HCT116 (cell line): ENCODE measurements at regions not wholly inside any gene's neighbourhood (a gene's known extent, or its start where the extent isn't known, plus 50 kb on each side); places are given as distances from the start of the nearest gene placed in this dataset.

Experiments used
- ATAC-seq: fragments of 200-7000 bp; cut with Tn5 transposase; 2 replicates; pipeline ENCODE4 v1.9.1; 2020; ENCODE audit warnings: mild to moderate bottlenecking, moderate library complexity
- BruUV-seq: library from RNA; stranded (reverse); fragments of 400-500 nt; replicated peaks from 2 replicates; lab custom pipeline; 2021; lab: Mats Ljungman, UMichigan
- CTCF ChIA-PET: fragments of 300-600 bp; sonication (Branson Sonifier 250); formaldehyde crosslinking; loops from one replicate; lab custom pipeline; 2021; ENCODE audit warnings: antibody characterized with exemption; lab: Charles Lee
- POLR2A ChIA-PET: fragments of 300-600, 350-600 bp; sonication (Branson Sonifier 250); formaldehyde crosslinking; loops from one replicate; lab custom pipeline; 2021; ENCODE audit warnings: antibody characterized with exemption; lab: Charles Lee
- RAD21 ChIA-PET, 2 experiments: fragments of 300-600 bp; sonication (Branson Sonifier 250); formaldehyde crosslinking; loops; one replicate each; lab custom pipeline; 2023; ENCODE audit warnings: low total read pairs in 2 of 2; ENCODE audit not compliant: uncharacterized antibody in 2 of 2, unreplicated experiment in 2 of 2, low non-redundant PET in 1 of 2; lab: Charles Lee
- DNase-seq: peaks from one replicate; pipeline ENCODE4 v3.0.0-alpha.2; 2010; ENCODE audit warnings: low read depth, low spot score
- H2AFZ ChIP-seq: fragments of 200-600 bp; shearing (Covaris generic), sonication (generic); 2 replicates; pipeline ENCODE4 v1.6.1; 2017; ENCODE audit warnings: low read depth, mixed run types, mixed read lengths, antibody characterized with exemption, low read length; ENCODE audit not compliant: poor library complexity, severe bottlenecking
- H3K27ac ChIP-seq: 2 replicates; pipeline ENCODE4 v1.5.1; 2012; ENCODE audit warnings: low read depth, low read length
- H3K27me3 ChIP-seq: fragments of 200-600 bp; sonication (generic); 2 replicates; pipeline ENCODE4 v1.6.1; 2016; ENCODE audit warnings: mixed run types, low read length, mixed read lengths; ENCODE audit not compliant: insufficient read depth
- H3K36me3 ChIP-seq, 2 experiments: fragments of 200-500 bp in 1 of 2; fragments of 200-600 bp in 1 of 2; sonication (Bioruptor generic) in 1 of 2; sonication (generic) in 1 of 2; 2 replicates each; pipeline versions ENCODE4 v1.5.1 to v1.6.1; 2014 to 2016; ENCODE audit warnings: low read length in 2 of 2, inconsistent platforms in 1 of 2, mixed read lengths in 1 of 2, mixed run types in 1 of 2; ENCODE audit not compliant: insufficient read depth in 2 of 2, control insufficient read depth in 1 of 2
- H3K4me1 ChIP-seq, 2 experiments: fragments of 200-600 bp in 1 of 2; sonication (generic) in 1 of 2; 2 replicates each; pipeline versions ENCODE4 v1.5.1 to v1.6.1; 2012 to 2017; ENCODE audit warnings: low read length in 2 of 2, inconsistent platforms in 1 of 2, mild to moderate bottlenecking in 1 of 2, mixed read lengths in 1 of 2, mixed run types in 1 of 2, moderate library complexity in 1 of 2; ENCODE audit not compliant: insufficient read depth in 2 of 2, control insufficient read depth in 1 of 2
- H3K4me2 ChIP-seq: fragments of 200-600 bp; sonication (generic); 2 replicates; pipeline ENCODE4 v1.6.1; 2017; ENCODE audit warnings: mixed run types, low read length, mixed read lengths
- H3K4me3 ChIP-seq, 2 experiments: fragments of 200-600 bp in 1 of 2; sonication (generic) in 1 of 2; replicated peaks in 1 of 2; 2 replicates each; pipeline ENCODE4 v1.5.1; 2011 to 2016; ENCODE audit warnings: low read length in 2 of 2, control low read depth in 1 of 2, low read depth in 1 of 2, mild to moderate bottlenecking in 1 of 2, mixed read lengths in 1 of 2, mixed run types in 1 of 2
- H3K79me2 ChIP-seq: fragments of 200-600 bp; sonication (generic); 2 replicates; pipeline ENCODE4 v1.6.1; 2017; ENCODE audit warnings: mild to moderate bottlenecking, mixed run types, low read length, moderate library complexity, mixed read lengths; ENCODE audit not compliant: insufficient read depth
- H3K9ac ChIP-seq: fragments of 200-600 bp; sonication (generic); 2 replicates; pipeline ENCODE4 v1.6.1; 2016; ENCODE audit warnings: low read length, mixed read lengths
- H3K9me2 ChIP-seq: fragments of 200-600 bp; sonication (generic), shearing (Covaris generic); 2 replicates; pipeline ENCODE4 v1.6.1; 2017; ENCODE audit warnings: mixed run types, mild to moderate bottlenecking, moderate library complexity; ENCODE audit not compliant: insufficient read depth
- H3K9me3 ChIP-seq, 2 experiments: fragments of 200-500 bp in 1 of 2; fragments of 200-600 bp in 1 of 2; sonication (Bioruptor generic) in 1 of 2; sonication (generic) in 1 of 2; 2 replicates each; pipeline ENCODE4 v1.6.1; 2014 to 2017; ENCODE audit warnings: low read length in 2 of 2, mixed read lengths in 2 of 2, inconsistent platforms in 1 of 2, low read depth in 1 of 2, mild to moderate bottlenecking in 1 of 2, mixed run types in 1 of 2, moderate library complexity in 1 of 2; ENCODE audit not compliant: control insufficient read depth in 1 of 2, insufficient read depth in 1 of 2
- H4K20me1 ChIP-seq: fragments of 200-600 bp; sonication (generic), shearing (Covaris generic); 2 replicates; pipeline ENCODE4 v1.6.1; 2017; ENCODE audit warnings: mixed run types, mild to moderate bottlenecking, moderate library complexity; ENCODE audit not compliant: insufficient read depth
- CBX3 ChIP-seq: IDR thresholded peaks from 2 replicates; pipeline ENCODE4 v1.6.1; 2012; ENCODE audit warnings: low read depth
- CEBPB ChIP-seq: IDR thresholded peaks from 2 replicates; pipeline ENCODE4 v1.6.1; 2012; ENCODE audit warnings: low read depth
- EGR1 ChIP-seq: IDR thresholded peaks from 2 replicates; pipeline ENCODE4 v1.6.1; 2012; ENCODE audit warnings: low read depth
- EZH2 ChIP-seq: fragments of 200-600 bp; sonication (generic); IDR thresholded peaks from 2 replicates; pipeline ENCODE4 v1.6.1; 2017; ENCODE audit warnings: antibody characterized with exemption, mixed run types
- RAD21 ChIP-seq: IDR thresholded peaks from 2 replicates; pipeline ENCODE4 v1.6.1; 2012; ENCODE audit warnings: low read depth, mild to moderate bottlenecking
- SIN3A ChIP-seq: IDR thresholded peaks from 2 replicates; pipeline ENCODE4 v1.6.1; 2012; ENCODE audit warnings: low read depth
- ZFX ChIP-seq: fragments of 450-650 bp; IDR thresholded peaks from 2 replicates; pipeline ENCODE4 v1.6.1; 2017
- ZNF274 ChIP-seq: fragments of 200-500 bp; sonication (Bioruptor generic); IDR thresholded peaks from 2 replicates; pipeline ENCODE4 v1.6.1; 2014; ENCODE audit warnings: mild to moderate bottlenecking, low read depth, low read length, inconsistent platforms
- intact Hi-C: fragments of 100-400 bp; cut with micrococcal nuclease; formaldehyde crosslinking; loops from 2 replicates; pipeline ENCODE4 v1.10.0; 2022
- TF ChIP-seq, protein P1 (sequence below): IDR thresholded peaks from 2 replicates; pipeline ENCODE4 v1.6.1; 2012
- TF ChIP-seq, protein P2 (sequence below): IDR thresholded peaks from 2 replicates; pipeline ENCODE4 v1.6.1; 2012; ENCODE audit warnings: low read depth
- TF ChIP-seq, protein P3 (sequence below): IDR thresholded peaks from 2 replicates; pipeline ENCODE4 v1.6.1; 2011; ENCODE audit warnings: mild to moderate bottlenecking, low read length, moderate library complexity; ENCODE audit not compliant: insufficient replicate concordance; ENCODE audit errors: extremely low read depth

DNA sequence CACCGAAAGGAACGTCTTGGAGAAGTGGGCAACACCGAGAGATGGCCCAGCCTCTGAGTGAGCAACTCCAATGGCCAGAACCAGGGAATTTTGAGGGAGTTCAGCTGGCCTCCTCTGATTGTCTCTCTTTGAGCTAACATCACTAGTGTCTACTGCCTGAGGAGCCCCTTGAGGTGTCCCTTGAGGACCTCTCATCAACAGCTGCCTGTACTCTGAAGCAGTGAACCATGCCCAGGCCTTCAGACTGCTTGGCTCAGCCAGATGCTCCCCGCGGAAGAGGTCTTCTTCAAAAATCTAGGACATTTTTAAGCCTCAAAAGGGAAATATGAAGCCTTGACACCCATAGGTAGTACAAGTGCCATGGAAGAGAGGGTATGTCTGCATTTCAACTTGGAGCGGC lies 430.4 kb downstream of the TXNL1 start:
- Histone ChIP-seq H3K79me2 (no peaks in the 10 kb centered on the region), H3K4me3 (no peak overlapping the region), H3K4me2 (no peak overlapping the region), H3K9me3 (peaks cover 3 to 19% of the 10 kb centered on the region in 2 experiments; a peak in 2 of 4 replicates), H3K27me3 (no peaks in the 10 kb centered on the region), H3K36me3 (no peaks in the 10 kb centered on the region), H3K4me1 (no peaks in the 10 kb centered on the region), H3K9ac (no peak overlapping the region), H3K9me2 (no peaks in the 10 kb centered on the region), H2AFZ (no peak overlapping the region), H3K27ac (no peak overlapping the region)
- intact Hi-C loops = no loop called here
- RAD21 ChIA-PET = no interaction called here
- CTCF ChIA-PET = no interaction called here
- POLR2A ChIA-PET = no interaction called here
- DNase-seq (no peak), ATAC-seq (no peak)
- no TSS peak for BruUV-seq
- TF ChIP-seq CEBPB = no peak
- TF ChIP-seq, protein P1, sequence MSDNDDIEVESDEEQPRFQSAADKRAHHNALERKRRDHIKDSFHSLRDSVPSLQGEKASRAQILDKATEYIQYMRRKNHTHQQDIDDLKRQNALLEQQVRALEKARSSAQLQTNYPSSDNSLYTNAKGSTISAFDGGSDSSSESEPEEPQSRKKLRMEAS = no peak
- TF ChIP-seq, protein P2, sequence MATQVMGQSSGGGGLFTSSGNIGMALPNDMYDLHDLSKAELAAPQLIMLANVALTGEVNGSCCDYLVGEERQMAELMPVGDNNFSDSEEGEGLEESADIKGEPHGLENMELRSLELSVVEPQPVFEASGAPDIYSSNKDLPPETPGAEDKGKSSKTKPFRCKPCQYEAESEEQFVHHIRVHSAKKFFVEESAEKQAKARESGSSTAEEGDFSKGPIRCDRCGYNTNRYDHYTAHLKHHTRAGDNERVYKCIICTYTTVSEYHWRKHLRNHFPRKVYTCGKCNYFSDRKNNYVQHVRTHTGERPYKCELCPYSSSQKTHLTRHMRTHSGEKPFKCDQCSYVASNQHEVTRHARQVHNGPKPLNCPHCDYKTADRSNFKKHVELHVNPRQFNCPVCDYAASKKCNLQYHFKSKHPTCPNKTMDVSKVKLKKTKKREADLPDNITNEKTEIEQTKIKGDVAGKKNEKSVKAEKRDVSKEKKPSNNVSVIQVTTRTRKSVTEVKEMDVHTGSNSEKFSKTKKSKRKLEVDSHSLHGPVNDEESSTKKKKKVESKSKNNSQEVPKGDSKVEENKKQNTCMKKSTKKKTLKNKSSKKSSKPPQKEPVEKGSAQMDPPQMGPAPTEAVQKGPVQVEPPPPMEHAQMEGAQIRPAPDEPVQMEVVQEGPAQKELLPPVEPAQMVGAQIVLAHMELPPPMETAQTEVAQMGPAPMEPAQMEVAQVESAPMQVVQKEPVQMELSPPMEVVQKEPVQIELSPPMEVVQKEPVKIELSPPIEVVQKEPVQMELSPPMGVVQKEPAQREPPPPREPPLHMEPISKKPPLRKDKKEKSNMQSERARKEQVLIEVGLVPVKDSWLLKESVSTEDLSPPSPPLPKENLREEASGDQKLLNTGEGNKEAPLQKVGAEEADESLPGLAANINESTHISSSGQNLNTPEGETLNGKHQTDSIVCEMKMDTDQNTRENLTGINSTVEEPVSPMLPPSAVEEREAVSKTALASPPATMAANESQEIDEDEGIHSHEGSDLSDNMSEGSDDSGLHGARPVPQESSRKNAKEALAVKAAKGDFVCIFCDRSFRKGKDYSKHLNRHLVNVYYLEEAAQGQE = no peak
- TF ChIP-seq EGR1 = no peak
- TF ChIP-seq, protein P3, sequence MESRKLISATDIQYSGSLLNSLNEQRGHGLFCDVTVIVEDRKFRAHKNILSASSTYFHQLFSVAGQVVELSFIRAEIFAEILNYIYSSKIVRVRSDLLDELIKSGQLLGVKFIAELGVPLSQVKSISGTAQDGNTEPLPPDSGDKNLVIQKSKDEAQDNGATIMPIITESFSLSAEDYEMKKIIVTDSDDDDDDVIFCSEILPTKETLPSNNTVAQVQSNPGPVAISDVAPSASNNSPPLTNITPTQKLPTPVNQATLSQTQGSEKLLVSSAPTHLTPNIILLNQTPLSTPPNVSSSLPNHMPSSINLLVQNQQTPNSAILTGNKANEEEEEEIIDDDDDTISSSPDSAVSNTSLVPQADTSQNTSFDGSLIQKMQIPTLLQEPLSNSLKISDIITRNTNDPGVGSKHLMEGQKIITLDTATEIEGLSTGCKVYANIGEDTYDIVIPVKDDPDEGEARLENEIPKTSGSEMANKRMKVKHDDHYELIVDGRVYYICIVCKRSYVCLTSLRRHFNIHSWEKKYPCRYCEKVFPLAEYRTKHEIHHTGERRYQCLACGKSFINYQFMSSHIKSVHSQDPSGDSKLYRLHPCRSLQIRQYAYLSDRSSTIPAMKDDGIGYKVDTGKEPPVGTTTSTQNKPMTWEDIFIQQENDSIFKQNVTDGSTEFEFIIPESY = no peak
- TF ChIP-seq ZFX = no peak
- TF ChIP-seq RAD21 = no peak
- no peak for TF ChIP-seq SIN3A
- TF ChIP-seq CBX3 = no peak
- TF ChIP-seq ZNF274 = no peak
- TF ChIP-seq EZH2 = no peak
- TF ChIP-seq, all 23 proteins: peak for 0
- no peaks in the 10 kb centered on the region for H4K20me1 ChIP-seq
